Body of pancreas (tissue), 4 donors: ENCODE measurements at regions not wholly inside any gene's neighbourhood (a gene's known extent, or its start where the extent isn't known, plus 50 kb on each side); places are given as distances from the start of the nearest gene placed in this dataset.

Experiments
- CTCF ChIP-seq, 7 experiments: fragments of 450-650 bp in 4 of 7; fragments of 200-600 bp in 3 of 7; sonication (generic) in 3 of 7; IDR thresholded peaks; one replicate each; pipeline ENCODE4 v1.5.1; 2016 to 2019; ENCODE audit warnings: antibody characterized with exemption in 7 of 7
- POLR2A ChIP-seq, 3 donors: fragments of 450-650 bp; IDR thresholded peaks; one replicate each; pipeline ENCODE4 v1.6.1; 2016; ENCODE audit warnings: antibody characterized with exemption in 3 of 3, mild to moderate bottlenecking in 2 of 3

DNA sequence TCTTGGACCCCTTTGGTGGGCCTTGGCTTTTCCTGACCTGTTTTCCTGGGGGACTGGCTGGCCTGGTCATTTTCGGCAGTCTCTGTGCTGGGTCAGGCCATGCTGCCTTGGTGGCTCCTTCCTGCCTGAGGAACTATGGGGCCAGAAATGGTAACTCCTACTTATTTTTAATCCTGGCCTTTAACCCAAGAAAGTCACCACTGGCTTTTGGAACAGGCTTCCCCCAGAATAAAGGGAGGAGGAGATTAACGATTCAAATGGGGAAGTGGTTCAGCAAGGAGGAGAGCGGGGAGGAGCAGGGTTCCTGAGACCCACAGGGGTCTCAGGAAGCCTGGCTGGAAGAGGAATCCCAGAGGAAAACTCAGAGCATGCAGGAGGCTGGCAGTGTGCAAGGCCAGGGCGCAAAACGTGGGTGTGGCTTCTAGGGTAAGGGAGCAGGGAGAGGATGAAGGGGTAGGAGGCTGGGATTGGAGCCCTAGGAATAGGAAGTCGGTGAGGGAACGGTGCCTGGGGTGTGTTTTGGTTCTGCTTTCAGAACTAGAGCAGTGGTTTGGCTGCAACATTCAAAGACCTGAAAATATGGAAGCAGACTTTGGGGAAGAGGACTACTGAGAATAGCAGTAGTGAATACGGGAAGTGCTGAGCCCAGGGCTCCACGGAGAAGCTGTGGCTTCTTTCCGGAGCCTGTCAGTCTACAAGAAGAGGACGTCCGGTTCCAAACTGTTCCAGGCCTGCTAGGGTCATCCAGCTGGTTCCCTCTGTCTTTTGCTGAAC is 271.1 kb upstream of the KLF4 start:
- TF ChIP-seq CTCF (IDR thresholded peaks at IDR 0.05) (no peak), POLR2A (IDR thresholded peaks at IDR 0.05) (no peak)
